ENCODE measurements at regions not wholly inside any gene's neighbourhood (a gene's known extent, or its start where the extent isn't known, plus 50 kb on each side); places are given as distances from the start of the nearest gene placed in this dataset.

GRCh38 chr20:22686097-22686496 is 101.7 kb upstream of the FOXA2 start (continued):
- TF ChIP-seq BCLAF1 (IDR thresholded peaks at IDR 0.05) (no peak), SIX5 (IDR thresholded peaks at IDR 0.05; ENCODE audit: low read depth, low read length, severe bottlenecking) (peak; percentile 55), HCFC1 (IDR thresholded peaks at IDR 0.05; ENCODE audit: low read length) (peak; percentile 69)

- CTCF ChIA-PET: interaction anchor here (0.8 kb wide), 1 partner anchor 348 kb away, joined by 3 read pairs; no protein-coding TSS in a partner anchor
- H4K20me1 ChIP-seq (ENCODE audit: control insufficient read depth, insufficient read depth): no peaks in the 10 kb centered on the region
- no peak overlapping the region for H2AFZ ChIP-seq (ENCODE audit: control insufficient read depth, low read depth, low read length)
- DNase-seq (ENCODE audit: low read depth, low spot score): no peak
- no TSS peak for BruUV-seq (replicated peaks)
- no peak for FAIRE-seq
- H3K36me3 ChIP-seq (ENCODE audit: control insufficient read depth in 2 of 2, insufficient read depth in 2 of 2, low read length in 1 of 2): no peaks in the 10 kb centered on the region
- in situ Hi-C loops (cut with MboI): loop anchor here (5.0 kb wide), 1 partner anchor 351 kb away; no protein-coding TSS in a partner anchor
- SMC1A ChIA-PET (ENCODE audit: uncharacterized antibody, unreplicated experiment): interaction anchor here (0.7 to 1.3 kb wide), 2 partner anchors 288 to 1473 kb away, joined by 3 read pairs; no protein-coding TSS in a partner anchor
- ATAC-seq: no peak
- WGBS (ENCODE audit: insufficient coverage, insufficient replicate concordance, low lambda C conversion rate, missing lambda C conversion rate): 13% methylated on average over 6 of the region's 6 CpGs
- no peaks in the 10 kb centered on the region for H3K79me2 ChIP-seq (ENCODE audit: control insufficient read depth, insufficient read depth, low read length)
- no peak overlapping the region for H3K27ac ChIP-seq (ENCODE audit: control insufficient read depth, insufficient read depth)
- RAD21 ChIA-PET (ENCODE audit: unreplicated experiment): no interaction called here
- POLR2A ChIA-PET: no interaction called here
- no peak overlapping the region for H3K4me2 ChIP-seq (ENCODE audit: control insufficient read depth, insufficient read depth)
- no peaks in the 10 kb centered on the region for H3K9me3 ChIP-seq (replicated peaks; ENCODE audit: control insufficient read depth, insufficient read depth, low read length)
- no peak overlapping the region for H3K4me3 ChIP-seq
- no peaks in the 10 kb centered on the region for H3K4me1 ChIP-seq (ENCODE audit: control insufficient read depth, insufficient read depth, low read length)
- intact Hi-C loops (cut with micrococcal nuclease; ENCODE audit: unreplicated experiment): no loop called here
- H3K27me3 ChIP-seq (replicated peaks in 1 of 2; ENCODE audit: control insufficient read depth in 2 of 2, insufficient read depth in 2 of 2, low read length in 1 of 2): no peaks in the 10 kb centered on the region
- H3K9ac ChIP-seq (ENCODE audit: control insufficient read depth, insufficient read depth, low read length): no peak overlapping the region
- TF ChIP-seq MEF2B (IDR thresholded peaks at IDR 0.05; ENCODE audit: partially characterized antibody, poor library complexity, severe bottlenecking) (no peak), KDM1A (IDR thresholded peaks at IDR 0.05; ENCODE audit: borderline replicate concordance) (no peak), IRF4 (IDR thresholded peaks at IDR 0.05; ENCODE audit: low read depth, low read length) (no peak), JUNB (IDR thresholded peaks at IDR 0.05) (no peak), MTA2 (IDR thresholded peaks at IDR 0.05; ENCODE audit: low read depth) (no peak), CEBPZ (IDR thresholded peaks at IDR 0.05; ENCODE audit: low read depth, low read length) (no peak), ZNF274 (IDR thresholded peaks at IDR 0.05; ENCODE audit: insufficient read depth, insufficient read length) (no peak), IKZF1 (conservative IDR thresholded peaks at IDR 0.05) (no peak), RELA (IDR thresholded peaks at IDR 0.05; ENCODE audit: borderline replicate concordance, partially characterized antibody) (no peak), SPI1 (IDR thresholded peaks at IDR 0.05; ENCODE audit: borderline replicate concordance, insufficient read depth, low read depth, low read length) (no peak), POU2F2 (IDR thresholded peaks at IDR 0.05; ENCODE audit: borderline replicate concordance, low read depth, low read length) (no peak), IKZF2 (IDR thresholded peaks at IDR 0.05) (no peak), TCF3 (IDR thresholded peaks at IDR 0.05; ENCODE audit: borderline replicate concordance, insufficient read depth, low read depth, low read length) (no peak), DPF2 (IDR thresholded peaks at IDR 0.05) (no peak), HCFC1 (IDR thresholded peaks at IDR 0.05; ENCODE audit: low read length) (no peak), CREB1 (IDR thresholded peaks at IDR 0.05; ENCODE audit: low read depth) (no peak), CHD2 (IDR thresholded peaks at IDR 0.05; ENCODE audit: borderline replicate concordance, low read depth, low read length) (no peak)
These were observed 103.4 kb upstream of the FOXA2 start for GRCh38 chr20:22687676-22688349.

All from GM12878 (cell line).